Neuronal stem cell (in vitro differentiated cells): ENCODE measurements at regions not wholly inside any gene's neighbourhood (a gene's known extent, or its start where the extent isn't known, plus 50 kb on each side); places are given as distances from the start of the nearest gene placed in this dataset.
"Not testable (repeated sequence)": the region's sequence is repeated elsewhere in the genome, so short reads cannot be mapped to it uniquely, and the experiment has no call there.

Experiments
- DNase-seq: peaks from one replicate; pipeline ENCODE4 v3.0.0-alpha.2; 2013; ENCODE audit warnings: low spot score
- H2AFZ ChIP-seq: one replicate; pipeline ENCODE4 v1.6.1; 2013; ENCODE audit warnings: mild to moderate bottlenecking, low read length, inconsistent platforms
- H2AK5ac ChIP-seq: 2 replicates; pipeline ENCODE4 v1.6.1; 2013; ENCODE audit warnings: low read depth, mild to moderate bottlenecking, inconsistent platforms, low read length, moderate library complexity, mixed read lengths
- H2BK120ac ChIP-seq: 2 replicates; pipeline ENCODE4 v1.6.1; 2013; ENCODE audit warnings: low read depth, mild to moderate bottlenecking, inconsistent platforms, low read length, moderate library complexity, mixed read lengths
- H2BK12ac ChIP-seq: one replicate; pipeline ENCODE4 v1.6.1; 2013; ENCODE audit warnings: low read length, inconsistent platforms
- H2BK15ac ChIP-seq: 2 replicates; pipeline ENCODE4 v1.6.1; 2013; ENCODE audit warnings: mild to moderate bottlenecking, low read length, inconsistent platforms, mixed read lengths
- H2BK5ac ChIP-seq: one replicate; pipeline ENCODE4 v1.6.1; 2013; ENCODE audit warnings: inconsistent platforms, mild to moderate bottlenecking, low read length, moderate library complexity
- H3K14ac ChIP-seq: one replicate; pipeline ENCODE4 v1.6.1; 2013; ENCODE audit warnings: low read length, inconsistent platforms
- H3K18ac ChIP-seq: 2 replicates; pipeline ENCODE4 v1.6.1; 2013; ENCODE audit warnings: low read length, inconsistent platforms
- H3K23ac ChIP-seq: 2 replicates; pipeline ENCODE4 v1.6.1; 2013; ENCODE audit warnings: low read depth, mild to moderate bottlenecking, mixed read lengths, low read length, inconsistent platforms; ENCODE audit not compliant: poor library complexity
- H3K27ac ChIP-seq: replicated peaks from 3 replicates; pipeline ENCODE4 v1.5.1; 2013; ENCODE audit warnings: low read length, inconsistent platforms
- H3K27me3 ChIP-seq, 3 experiments: 2 replicates each; pipeline ENCODE4 v1.6.1; 2013; ENCODE audit warnings: low read length in 3 of 3, mild to moderate bottlenecking in 2 of 3, inconsistent platforms in 1 of 3, low read depth in 1 of 3, mixed read lengths in 1 of 3, moderate library complexity in 1 of 3; ENCODE audit not compliant: control insufficient read depth in 3 of 3, insufficient read depth in 3 of 3
- H3K36me3 ChIP-seq, 2 donors: replicated peaks in 1 of 2; 2 replicates each; pipeline ENCODE4 v1.6.1; 2013; ENCODE audit warnings: low read length in 2 of 2; ENCODE audit not compliant: control insufficient read depth in 2 of 2, insufficient read depth in 2 of 2
- H3K4ac ChIP-seq: 2 replicates; pipeline ENCODE4 v1.6.1; 2013; ENCODE audit warnings: inconsistent platforms, mild to moderate bottlenecking, low read length, moderate library complexity
- H3K4me1 ChIP-seq, 2 donors: 1 replicate in 1 of 2; 2 replicates in 1 of 2; pipeline ENCODE4 v1.6.1; 2013; ENCODE audit warnings: low read length in 2 of 2, low read depth in 1 of 2; ENCODE audit not compliant: control insufficient read depth in 2 of 2, insufficient read depth in 1 of 2
- H3K4me2 ChIP-seq: one replicate; pipeline ENCODE4 v1.6.1; 2013; ENCODE audit warnings: mild to moderate bottlenecking, low read length, inconsistent platforms; ENCODE audit not compliant: insufficient read depth, poor library complexity, severe bottlenecking
- H3K4me3 ChIP-seq, 2 donors: 2 replicates each; pipeline ENCODE4 v1.5.1; 2013; ENCODE audit warnings: low read length in 2 of 2, mild to moderate bottlenecking in 2 of 2, inconsistent platforms in 1 of 2, moderate library complexity in 1 of 2
- H3K79me1 ChIP-seq: one replicate; pipeline ENCODE4 v1.6.1; 2013; ENCODE audit warnings: low read depth, mild to moderate bottlenecking, inconsistent platforms, low read length, moderate library complexity
- H3K9ac ChIP-seq: one replicate; pipeline ENCODE4 v1.6.1; 2013; ENCODE audit warnings: mild to moderate bottlenecking, low read depth, low read length, inconsistent platforms; ENCODE audit not compliant: poor library complexity
- H3K9me3 ChIP-seq, 2 donors: replicated peaks in 1 of 2; 2 replicates each; pipeline versions ENCODE3 to v1.6.1; 2013; ENCODE audit warnings: low read length in 2 of 2, mild to moderate bottlenecking in 2 of 2, inconsistent platforms in 1 of 2, low read depth in 1 of 2, mixed read lengths in 1 of 2, moderate library complexity in 1 of 2; ENCODE audit not compliant: control insufficient read depth in 2 of 2, insufficient read depth in 1 of 2
- H4K8ac ChIP-seq: one replicate; pipeline ENCODE4 v1.6.1; 2013; ENCODE audit warnings: low read depth, mild to moderate bottlenecking, inconsistent platforms, low read length, moderate library complexity
- H4K91ac ChIP-seq: one replicate; pipeline ENCODE4 v1.6.1; 2013; ENCODE audit warnings: low read length, low read depth, mild to moderate bottlenecking, inconsistent platforms; ENCODE audit not compliant: poor library complexity
- WGBS, 2 donors: extraction: QIAGEN DNeasy Blood & Tissue Kit; methylation state at CpG; one replicate each; pipeline ENCODE4 v1.1.7; 2013; ENCODE audit warnings: missing lambda C conversion rate in 2 of 2, mixed read lengths in 1 of 2; ENCODE audit not compliant: insufficient read length in 2 of 2, insufficient replicate concordance in 1 of 2; ENCODE audit errors: extremely low coverage in 2 of 2; 5-methylcytosine and 5-hydroxymethylcytosine counted together

GRCh38 chr12:104886418-104887401, 71.4 kb downstream of the SLC41A2 start:
- WGBS, 2 donors, result no CpG with 5 or more reads among the region's 3 CpGs
- no peak overlapping the region for H2BK120ac ChIP-seq

DNA sequence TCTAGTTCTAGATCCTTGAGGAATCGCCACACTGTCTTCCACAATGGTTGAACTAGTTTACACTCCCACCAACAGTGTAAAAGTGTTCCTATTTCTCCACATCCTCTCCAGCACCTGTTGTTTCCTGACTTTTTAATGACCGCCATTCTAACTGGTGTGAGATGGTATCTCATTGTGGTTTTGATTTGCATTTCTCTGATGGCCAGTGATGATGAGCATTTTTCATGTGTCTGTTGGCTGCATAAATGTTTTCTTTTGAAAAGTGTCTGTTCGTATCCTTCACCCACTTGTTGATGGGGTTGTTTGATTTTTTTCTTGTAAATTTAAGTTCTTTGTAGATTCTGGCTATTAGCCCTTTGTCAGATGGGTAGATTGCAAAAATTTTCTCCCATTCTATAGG, 79.2 kb downstream of the SLC41A2 start:
- H2BK15ac ChIP-seq, H2AFZ ChIP-seq, H3K79me1 ChIP-seq, H2BK120ac ChIP-seq, H4K8ac ChIP-seq, H3K18ac ChIP-seq, H3K23ac ChIP-seq, H3K14ac ChIP-seq, DNase-seq, H4K91ac ChIP-seq, H3K4me1 ChIP-seq, H2BK12ac ChIP-seq, H2AK5ac ChIP-seq, H3K36me3 ChIP-seq, H2BK5ac ChIP-seq, H3K4ac ChIP-seq, H3K9me3 ChIP-seq, H3K4me3 ChIP-seq, H3K9ac ChIP-seq, H3K27ac ChIP-seq, H3K4me2 ChIP-seq, H3K27me3 ChIP-seq: not testable (repeated sequence)
- WGBS, 2 donors, result no CpG with 5 or more reads among the region's 3 CpGs

More at GRCh38 chr12:104886418-104887401, 71.4 kb downstream of the SLC41A2 start:
- Histone ChIP-seq H3K27ac (no peak overlapping the region), H4K91ac (no peak overlapping the region), H3K9me3 (no peaks in the 10 kb centered on the region), H4K8ac (no peak overlapping the region), H2BK5ac (no peak overlapping the region), H3K23ac (no peak overlapping the region), H2BK15ac (no peak overlapping the region), H3K4me1 (no peaks in the 10 kb centered on the region), H3K27me3 (peaks cover 0 to 4% (median 1%) of the 10 kb centered on the region in 3 experiments), H2AFZ (no peak overlapping the region), H3K9ac (no peak overlapping the region), H3K4me3 (no peak overlapping the region), H2BK12ac (no peak overlapping the region), H3K4ac (no peak overlapping the region), H3K79me1 (no peaks in the 10 kb centered on the region), H3K36me3 (no peaks in the 10 kb centered on the region), H3K18ac (no peak overlapping the region), H2AK5ac (no peak overlapping the region), H3K4me2 (no peak overlapping the region), H3K14ac (no peak overlapping the region)
- no peak for DNase-seq

- no CpG with 5 or more reads among the region's 3 CpGs for WGBS, 2 donors
- Histone ChIP-seq H3K36me3 (no peaks in the 10 kb centered on the region), H2AK5ac (no peak overlapping the region), H3K4me3 (no peak overlapping the region), H2BK12ac (no peak overlapping the region), H3K14ac (no peak overlapping the region), H2BK120ac (no peak overlapping the region), H3K9ac (no peak overlapping the region), H2BK5ac (no peak overlapping the region), H3K27me3 (no peaks in the 10 kb centered on the region), H3K4me1 (no peaks in the 10 kb centered on the region), H3K23ac (no peak overlapping the region), H4K8ac (no peak overlapping the region), H4K91ac (no peak overlapping the region), H2BK15ac (no peak overlapping the region), H3K27ac (no peak overlapping the region), H2AFZ (no peak overlapping the region), H3K4ac (no peak overlapping the region), H3K4me2 (no peak overlapping the region), H3K9me3 (peaks cover 0 to 7% of the 10 kb centered on the region in 2 donors), H3K79me1 (no peaks in the 10 kb centered on the region), H3K18ac (no peak overlapping the region)
- no peak for DNase-seq
Measured at GRCh38 chr12:104877103-104877705, 80.9 kb downstream of the SLC41A2 start.

DNA sequence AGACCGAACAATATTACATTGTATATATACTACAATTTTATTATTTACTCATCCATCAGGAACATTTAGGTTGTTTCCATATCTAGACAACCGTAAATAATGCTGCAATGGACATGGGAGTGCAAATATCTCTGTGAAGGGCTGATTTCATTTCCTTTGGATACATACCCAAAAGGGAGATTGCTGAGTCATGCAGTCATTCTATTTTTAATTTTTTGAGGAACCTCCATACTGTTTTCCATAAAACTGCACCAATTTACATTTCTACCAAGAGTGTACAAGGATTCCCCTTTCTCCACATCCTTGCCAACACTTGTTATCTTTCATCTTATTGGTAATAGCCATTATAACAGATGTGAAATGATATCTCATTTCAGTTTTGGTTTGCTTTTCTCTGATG, 84.7 kb downstream of the SLC41A2 start:
- H3K4me2 ChIP-seq, result no peak overlapping the region
- H3K27me3 ChIP-seq, result no peaks in the 10 kb centered on the region
- H3K4me1 ChIP-seq, result no peaks in the 10 kb centered on the region
- no peak overlapping the region for H3K18ac ChIP-seq
- no peak overlapping the region for H2BK5ac ChIP-seq
- no peak overlapping the region for H2BK120ac ChIP-seq
- no peaks in the 10 kb centered on the region for H3K36me3 ChIP-seq
- WGBS, 2 donors, result no CpG with 5 or more reads among the region's 2 CpGs
- no peak overlapping the region for H2AFZ ChIP-seq
- H3K23ac ChIP-seq, result no peak overlapping the region
- H3K4ac ChIP-seq, result no peak overlapping the region
- H4K91ac ChIP-seq, result no peak overlapping the region
- peaks cover 0 to 7% of the 10 kb centered on the region in 2 donors for H3K9me3 ChIP-seq
- no peak overlapping the region for H4K8ac ChIP-seq
- no peaks in the 10 kb centered on the region for H3K79me1 ChIP-seq
- no peak overlapping the region for H3K14ac ChIP-seq
- H3K9ac ChIP-seq, result no peak overlapping the region
- no peak for DNase-seq
- H2BK15ac ChIP-seq, result no peak overlapping the region
- H3K27ac ChIP-seq, result no peak overlapping the region
- H2BK12ac ChIP-seq, result no peak overlapping the region
- no peak overlapping the region for H2AK5ac ChIP-seq
- H3K4me3 ChIP-seq, result no peak overlapping the region
